Fibroblast of lung (primary cell): ENCODE measurements at regions not wholly inside any gene's neighbourhood (a gene's known extent, or its start where the extent isn't known, plus 50 kb on each side); places are given as distances from the start of the nearest gene placed in this dataset.

ENCODE experiments used
- CTCF ChIP-seq, 2 donors: IDR thresholded peaks in 1 of 2; conservative IDR thresholded peaks in 1 of 2; 1 replicate in 1 of 2; 2 replicates in 1 of 2; pipeline ENCODE4 v1.5.1; 2011 to 2012; ENCODE audit warnings: low read length in 2 of 2, control low read depth in 1 of 2, inconsistent platforms in 1 of 2, low read depth in 1 of 2, mild to moderate bottlenecking in 1 of 2
- EZH2 ChIP-seq: IDR thresholded peaks from 2 replicates; pipeline ENCODE4 v1.5.1; 2012; ENCODE audit warnings: low read length, control low read depth, mild to moderate bottlenecking; ENCODE audit errors: missing control alignments

GRCh38 chr2:67948057-67948456, 114.7 kb downstream of the C1D start:
- TF ChIP-seq EZH2 (no peak), CTCF (conservative IDR thresholded peaks at IDR 0.05 in 1 of 2, IDR thresholded peaks at IDR 0.05 in 1 of 2; ENCODE audit: low read depth in 1 of 2, low read length in 2 of 2) (no peak)
